GM23248 (cell line): ENCODE measurements at regions not wholly inside any gene's neighbourhood (a gene's known extent, or its start where the extent isn't known, plus 50 kb on each side); places are given as distances from the start of the nearest gene placed in this dataset.
"Not testable (repeated sequence)": the region's sequence is repeated elsewhere in the genome, so short reads cannot be mapped to it uniquely, and the experiment has no call there.

ENCODE experiments used
- DNase-seq: peaks from one replicate; pipeline ENCODE4 v3.0.0-alpha.2; 2015
- H2AFZ ChIP-seq: fragments of 200-600 bp; sonication (generic); 2 replicates; pipeline ENCODE4 v1.6.1; 2016; ENCODE audit warnings: antibody characterized with exemption
- H3F3A ChIP-seq: fragments of 200-600 bp; sonication (generic); 2 replicates; pipeline ENCODE4 v1.6.1; 2016; ENCODE audit warnings: mild to moderate bottlenecking, antibody characterized with exemption, mixed run types; ENCODE audit not compliant: insufficient read depth
- H3K27ac ChIP-seq: fragments of 200-600 bp; sonication (generic); 2 replicates; pipeline ENCODE4 v1.5.1; 2016; ENCODE audit warnings: mild to moderate bottlenecking
- H3K27me3 ChIP-seq: fragments of 200-600 bp; sonication (generic); replicated peaks from 2 replicates; pipeline ENCODE4 v1.6.1; 2016; ENCODE audit warnings: mild to moderate bottlenecking; ENCODE audit not compliant: insufficient read depth
- H3K36me3 ChIP-seq: fragments of 200-600 bp; sonication (generic); 2 replicates; pipeline ENCODE4 v1.6.1; 2016; ENCODE audit warnings: low read depth, mild to moderate bottlenecking
- H3K4me1 ChIP-seq: fragments of 200-600 bp; sonication (generic); 2 replicates; pipeline ENCODE4 v1.6.1; 2016; ENCODE audit warnings: mild to moderate bottlenecking; ENCODE audit not compliant: insufficient read depth
- H3K4me2 ChIP-seq: fragments of 200-600 bp; sonication (generic); one replicate; pipeline ENCODE4 v1.6.1; 2016; ENCODE audit warnings: mild to moderate bottlenecking; ENCODE audit not compliant: unreplicated experiment
- H3K4me3 ChIP-seq: fragments of 200-600 bp; sonication (generic); 2 replicates; pipeline ENCODE4 v1.5.1; 2016; ENCODE audit warnings: mild to moderate bottlenecking
- H3K79me2 ChIP-seq: fragments of 200-600 bp; sonication (generic); 2 replicates; pipeline ENCODE4 v1.6.1; 2016; ENCODE audit warnings: mild to moderate bottlenecking; ENCODE audit not compliant: insufficient read depth
- H3K9ac ChIP-seq: fragments of 200-600 bp; sonication (generic); 2 replicates; pipeline ENCODE4 v1.6.1; 2016; ENCODE audit warnings: mild to moderate bottlenecking
- H3K9me2 ChIP-seq: fragments of 200-600 bp; sonication (generic); 2 replicates; pipeline ENCODE4 v1.6.1; 2016; ENCODE audit warnings: mixed run types, mild to moderate bottlenecking, moderate library complexity; ENCODE audit not compliant: insufficient read depth
- H3K9me3 ChIP-seq: fragments of 200-600 bp; sonication (generic); one replicate; pipeline ENCODE4 v1.6.1; 2017; ENCODE audit warnings: low read depth
- H4K20me1 ChIP-seq: fragments of 200-600 bp; sonication (generic); 2 replicates; pipeline ENCODE4 v1.6.0; 2016; ENCODE audit not compliant: insufficient read depth
- EZH2 ChIP-seq: fragments of 200-600 bp; sonication (generic); IDR thresholded peaks from 2 replicates; pipeline ENCODE4 v1.6.1; 2018; ENCODE audit warnings: antibody characterized with exemption, mild to moderate bottlenecking; ENCODE audit not compliant: insufficient read depth, poor library complexity, severe bottlenecking
- EZH2phosphoT487 ChIP-seq: fragments of 200-600 bp; sonication (generic); IDR thresholded peaks from 2 replicates; pipeline ENCODE4 v1.6.1; 2018; ENCODE audit warnings: antibody characterized with exemption, moderate library complexity, mild to moderate bottlenecking, low read depth; ENCODE audit not compliant: insufficient read depth
- WGBS, 2 experiments: methylation state at CpG; one replicate each; pipeline ENCODE4 v1.1.6; 2015 to 2017; ENCODE audit warnings: low lambda C conversion rate in 2 of 2, low coverage in 1 of 2; ENCODE audit errors: missing lambda C conversion rate in 2 of 2; 5-methylcytosine and 5-hydroxymethylcytosine counted together
- in situ Hi-C: fragments of 300-500 bp; cut with MboI; formaldehyde crosslinking; loops from 2 replicates; pipeline ENCODE4 v1.15.0; 2020

DNA sequence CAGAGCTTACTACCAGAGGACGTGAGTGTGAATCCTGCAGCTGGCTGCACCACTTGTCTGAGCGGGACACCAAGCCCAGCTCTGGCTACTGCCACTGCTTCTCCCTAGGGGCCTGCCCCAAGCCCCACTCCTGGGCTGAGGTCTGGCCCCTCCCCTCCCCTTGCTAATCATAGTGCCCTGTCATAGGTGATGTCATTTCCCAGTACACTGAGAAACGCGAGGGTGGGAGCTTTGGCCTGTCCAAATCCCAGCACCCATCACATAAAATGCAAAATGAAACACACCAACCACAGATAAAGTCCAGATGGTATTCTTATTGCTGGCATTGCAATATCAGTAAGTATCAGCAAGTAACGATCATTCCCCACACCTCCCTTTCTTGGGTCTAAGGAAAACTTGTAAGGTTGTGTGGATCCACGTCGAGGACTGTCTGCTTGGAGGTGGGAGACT is 77.7 kb downstream of the TOMM20 start:
- in situ Hi-C loops: no loop called here

DNA sequence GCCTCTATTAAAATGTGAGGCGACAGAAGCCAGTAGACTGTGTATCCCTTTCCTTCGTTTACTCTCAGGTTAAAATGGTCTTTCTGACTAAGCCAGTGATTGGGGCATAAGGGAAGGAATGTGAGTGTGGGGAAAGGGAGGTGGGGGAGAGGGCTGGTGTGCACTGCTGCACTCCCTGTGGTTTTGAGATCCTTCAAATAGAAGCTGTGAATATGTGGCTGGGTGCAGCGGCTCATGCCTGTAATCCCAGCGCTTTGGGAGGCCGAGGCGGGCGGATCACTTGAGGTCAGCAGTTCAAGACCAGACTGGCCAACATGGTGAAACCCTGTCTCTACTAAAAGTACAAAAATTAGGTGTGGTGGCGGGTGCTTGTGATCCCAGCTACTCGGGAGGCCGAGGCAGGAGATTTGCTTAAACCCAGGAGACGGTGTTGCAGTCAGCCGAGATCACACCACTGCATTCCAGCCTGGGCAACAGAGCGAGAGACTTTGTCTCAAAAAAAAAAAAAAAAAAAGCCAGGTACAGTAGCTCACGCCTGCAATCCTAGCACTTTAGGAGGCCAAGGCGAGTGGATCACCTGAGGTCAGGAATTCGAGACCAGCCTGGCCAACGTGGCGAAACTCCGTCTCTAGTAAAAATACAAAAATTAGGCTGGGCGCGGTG is 78.8 kb downstream of the TOMM20 start:
- H3K27me3 ChIP-seq, H3K27ac ChIP-seq, DNase-seq, in situ Hi-C loops, H3K4me2 ChIP-seq, H3K9me2 ChIP-seq, H3K9ac ChIP-seq, H3K79me2 ChIP-seq, H3K36me3 ChIP-seq, H3K9me3 ChIP-seq, H3K4me3 ChIP-seq, H2AFZ ChIP-seq, H4K20me1 ChIP-seq: not testable (repeated sequence)
- WGBS, 2 experiments: 96 to 97% methylated on average over 20 to 21 of the region's 21 CpGs
- Histone ChIP-seq H3F3A (peaks cover 18% of the 10 kb centered on the region; the same call in 1 of the 2 replicates), H3K4me1 (peaks cover 32% of the 10 kb centered on the region)

More for the DNA sequence above, 77.7 kb downstream of the TOMM20 start:
- H3K9me3 ChIP-seq: no peaks in the 10 kb centered on the region
- no peaks in the 10 kb centered on the region for H3K27me3 ChIP-seq
- peak overlapping the region; percentile 31; the same call in 1 of the 2 replicates for H2AFZ ChIP-seq
- H3K4me2 ChIP-seq: no peak overlapping the region
- H3K4me1 ChIP-seq: peaks cover 32% of the 10 kb centered on the region
- peaks cover 18% of the 10 kb centered on the region; the same call in 1 of the 2 replicates for H3F3A ChIP-seq
- H3K27ac ChIP-seq: peak overlapping the region; percentile 39
- H3K4me3 ChIP-seq: no peak overlapping the region
- H4K20me1 ChIP-seq: no peaks in the 10 kb centered on the region
- no peaks in the 10 kb centered on the region for H3K9me2 ChIP-seq
- peak overlapping the region; percentile 17 for H3K9ac ChIP-seq
- peak; percentile 82 for DNase-seq
- no peaks in the 10 kb centered on the region for H3K79me2 ChIP-seq
- H3K36me3 ChIP-seq: no peaks in the 10 kb centered on the region
- no peak for TF ChIP-seq EZH2
- no peak for TF ChIP-seq EZH2phosphoT487
- WGBS, 2 experiments: 39 to 42% methylated on average over 7 of the region's 7 CpGs

DNA sequence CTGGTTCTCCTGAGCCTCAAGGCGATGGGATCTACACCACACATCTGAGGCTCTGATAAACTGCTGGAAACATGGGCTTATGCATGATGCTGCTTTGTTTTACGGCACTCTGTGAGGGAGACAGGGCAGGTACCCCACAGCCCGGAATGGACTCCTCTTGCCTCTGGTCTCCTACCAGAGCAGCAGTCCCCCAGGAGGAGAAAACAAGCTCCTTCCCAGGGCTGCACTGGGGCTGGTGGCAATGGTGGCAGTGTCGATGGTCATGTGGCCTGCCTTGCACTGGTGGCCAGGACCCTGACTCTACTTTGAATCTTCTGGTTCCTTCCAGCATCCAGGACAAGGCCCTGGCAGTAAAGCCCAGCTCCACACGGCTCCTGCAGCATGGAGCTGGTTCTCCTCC is 79.4 kb downstream of the TOMM20 start:
- Histone ChIP-seq H4K20me1 (no peaks in the 10 kb centered on the region), H3K9ac (no peak overlapping the region), H3K4me1 (peaks cover 32% of the 10 kb centered on the region), H3K27me3 (no peaks in the 10 kb centered on the region), H3K4me3 (no peak overlapping the region), H3K79me2 (no peaks in the 10 kb centered on the region), H2AFZ (no peak overlapping the region; the same call in 1 of the 2 replicates), H3K9me2 (no peaks in the 10 kb centered on the region), H3K36me3 (no peaks in the 10 kb centered on the region), H3K27ac (no peak overlapping the region), H3K4me2 (no peak overlapping the region), H3K9me3 (no peaks in the 10 kb centered on the region), H3F3A (peaks cover 18% of the 10 kb centered on the region; the same call in 1 of the 2 replicates)
- TF ChIP-seq EZH2phosphoT487 (no peak), EZH2 (no peak)
- WGBS, 2 experiments: 93% methylated on average over 5 of the region's 5 CpGs
- in situ Hi-C loops: no loop called here
- DNase-seq: no peak

DNA sequence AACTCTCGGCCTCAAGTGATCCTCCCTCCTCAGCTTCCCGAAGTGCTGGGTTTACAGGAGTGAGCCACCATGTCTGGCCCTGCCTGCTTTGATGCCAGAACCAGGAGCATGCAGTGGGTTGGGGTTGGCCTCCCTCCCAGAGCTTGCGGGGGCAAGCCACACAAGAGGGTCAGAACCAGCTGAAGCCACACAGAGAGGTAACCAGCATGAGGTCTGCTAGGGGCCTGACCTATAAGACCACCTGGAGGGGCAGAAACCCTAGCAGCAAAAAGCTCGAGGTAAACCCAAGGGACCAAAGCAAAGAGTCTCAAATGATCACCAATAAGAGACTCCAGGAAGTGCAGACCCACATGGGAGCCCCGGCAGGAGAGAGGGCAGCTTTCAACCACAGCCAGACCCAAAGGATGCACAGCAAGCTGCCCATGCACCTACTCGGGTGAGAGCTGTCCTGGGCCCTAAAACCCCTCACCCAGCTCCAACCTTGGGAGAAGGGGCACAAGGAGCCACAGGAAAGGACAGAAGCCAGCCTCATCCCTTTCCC is 81.2 kb downstream of the TOMM20 start:
- DNase-seq: no peak
- in situ Hi-C loops: no loop called here
- H2AFZ ChIP-seq: peak overlapping the region; percentile 91
- no peaks in the 10 kb centered on the region for H3K79me2 ChIP-seq
- H3K36me3 ChIP-seq: no peaks in the 10 kb centered on the region
- H3K4me3 ChIP-seq: no peak overlapping the region
- peak overlapping the region; percentile 80 for H3K9ac ChIP-seq
- H3K27ac ChIP-seq: peak overlapping the region; percentile 97
- peaks cover 18% of the 10 kb centered on the region; the same call in 1 of the 2 replicates for H3F3A ChIP-seq
- no peaks in the 10 kb centered on the region for H3K9me2 ChIP-seq
- TF ChIP-seq EZH2 (no peak), EZH2phosphoT487 (no peak)
- no peaks in the 10 kb centered on the region for H3K9me3 ChIP-seq
- H3K4me2 ChIP-seq: peak overlapping the region; percentile 63
- H3K27me3 ChIP-seq: no peaks in the 10 kb centered on the region
- peaks cover 32% of the 10 kb centered on the region for H3K4me1 ChIP-seq
- 34 to 42% methylated on average over 6 of the region's 6 CpGs for WGBS, 2 experiments
- H4K20me1 ChIP-seq: no peaks in the 10 kb centered on the region
